Upper lobe of left lung (tissue), 4 donors: ENCODE measurements at regions not wholly inside any gene's neighbourhood (a gene's known extent, or its start where the extent isn't known, plus 50 kb on each side); places are given as distances from the start of the nearest gene placed in this dataset.

Experiments
- CTCF ChIP-seq, 6 experiments: fragments of 450-650 bp in 4 of 6; fragments of 200-600 bp in 2 of 6; sonication (generic) in 2 of 6; IDR thresholded peaks; one replicate each; pipeline ENCODE4 v1.5.1; 2016 to 2019; ENCODE audit warnings: antibody characterized with exemption in 6 of 6
- EP300 ChIP-seq, 4 donors: sonication (generic); formaldehyde crosslinking; IDR thresholded peaks; one replicate each; pipeline ENCODE4 v1.5.1; 2017; ENCODE audit warnings: antibody characterized with exemption in 4 of 4, control low read depth in 2 of 4

GRCh38 chr3:103047640-103048039, 612.8 kb downstream of the ZPLD1 start:
- TF ChIP-seq EP300 (IDR thresholded peaks at IDR 0.05): no peak
- TF ChIP-seq CTCF (IDR thresholded peaks at IDR 0.05): no peak
